ENCODE measurements at regions not wholly inside any gene's neighbourhood (a gene's known extent, or its start where the extent isn't known, plus 50 kb on each side); places are given as distances from the start of the nearest gene placed in this dataset.
"Not testable (repeated sequence)": the region's sequence is repeated elsewhere in the genome, so short reads cannot be mapped to it uniquely, and the experiment has no call there.

- DNase-seq, result no peak
Observed at GRCh38 chr9:72471096-72471495, 50.3 kb upstream of the TMC1 start.

- no peak for DNase-seq
Observed at GRCh38 chr9:72467766-72468738, 53.4 kb upstream of the TMC1 start.

GRCh38 chr9:72465593-72465984 is 55.8 kb upstream of the TMC1 start:
- DNase-seq, result no peak

GRCh38 chr9:72464857-72465592 is 56.4 kb upstream of the TMC1 start:
- DNase-seq, result no peak

GRCh38 chr9:72462340-72462739 is 59.1 kb upstream of the TMC1 start:
- no peak for DNase-seq

- no peak for DNase-seq
Observed at GRCh38 chr9:72460342-72461312, 60.8 kb upstream of the TMC1 start.

- no peak for DNase-seq
Observed at GRCh38 chr9:72459308-72459707, 62.1 kb upstream of the TMC1 start.

- no peak for DNase-seq
Observed at GRCh38 chr9:72458153-72458552, 63.3 kb upstream of the TMC1 start.

GRCh38 chr9:72457366-72457765 is 64.0 kb upstream of the TMC1 start:
- DNase-seq, result no peak

GRCh38 chr9:72454871-72455491 is 66.4 kb upstream of the TMC1 start:
- DNase-seq, result no peak

- no peak for DNase-seq
Observed at GRCh38 chr9:72453797-72454196, 67.6 kb upstream of the TMC1 start.

GRCh38 chr9:72446241-72446640 is 75.2 kb upstream of the TMC1 start:
- not testable (repeated sequence) for DNase-seq

- no peak for DNase-seq
Observed at GRCh38 chr9:72445306-72445995, 76.0 kb upstream of the TMC1 start.

- DNase-seq, result no peak
Observed at GRCh38 chr9:72444435-72444834, 77.0 kb upstream of the TMC1 start.

GRCh38 chr9:72443855-72444254 is 77.6 kb upstream of the TMC1 start:
- peak; percentile 1 for DNase-seq

- DNase-seq, result no peak
Observed at GRCh38 chr9:72441848-72442607, 77.0 kb upstream of the ZFAND5 start.

GRCh38 chr9:72440992-72441847 is 76.2 kb upstream of the ZFAND5 start:
- DNase-seq, result no peak

GRCh38 chr9:72440378-72440777 is 75.4 kb upstream of the ZFAND5 start:
- DNase-seq, result no peak

- DNase-seq, result not testable (repeated sequence)
Observed at GRCh38 chr9:72433616-72434267, 68.7 kb upstream of the ZFAND5 start.

Data from activated effector memory CD4-positive, alpha-beta T cell treated with Interleukin-2 at 50 U/mL for 16 hours (primary cell).